Gastrocnemius medialis (tissue), 4 donors: ENCODE measurements at regions not wholly inside any gene's neighbourhood (a gene's known extent, or its start where the extent isn't known, plus 50 kb on each side); places are given as distances from the start of the nearest gene placed in this dataset.
"Not testable (repeated sequence)": the region's sequence is repeated elsewhere in the genome, so short reads cannot be mapped to it uniquely, and the experiment has no call there.

Source experiments
- ATAC-seq, 2 donors: fragments of 150-250 bp; one replicate each; pipeline ENCODE4 v1.9.1; 2016
- DNase-seq, 2 donors: peaks; one replicate each; pipeline ENCODE4 v3.0.0-alpha.2; 2019
- H3K27ac ChIP-seq, 4 donors: fragments of 200-600 bp; sonication (generic); 1 replicate in 1 of 4; 2 replicates in 3 of 4; pipeline ENCODE4 v1.5.1; 2016 to 2018; ENCODE audit warnings: mild to moderate bottlenecking in 2 of 4, moderate library complexity in 1 of 4
- H3K27me3 ChIP-seq, 3 donors: fragments of 200-600 bp; sonication (generic) in 2 of 3; 1 replicate in 1 of 3; 2 replicates in 2 of 3; pipeline versions ENCODE4 v1.5.1 to v1.6.0; 2016 to 2019; ENCODE audit warnings: mild to moderate bottlenecking in 1 of 3, moderate library complexity in 1 of 3
- H3K36me3 ChIP-seq, 2 donors: fragments of 200-600 bp; sonication (generic) in 1 of 2; one replicate each; pipeline ENCODE4 v1.5.1; 2017 to 2018
- H3K4me1 ChIP-seq, 2 donors: fragments of 200-600 bp; sonication (generic) in 1 of 2; one replicate each; pipeline ENCODE4 v1.5.1; 2016 to 2017; ENCODE audit warnings: mild to moderate bottlenecking in 2 of 2
- H3K4me3 ChIP-seq, 4 donors: fragments of 200-600 bp; sonication (generic) in 3 of 4; 1 replicate in 1 of 4; 2 replicates in 3 of 4; pipeline ENCODE4 v1.5.1; 2016 to 2019; ENCODE audit warnings: mild to moderate bottlenecking in 2 of 4
- H3K9me3 ChIP-seq, 3 donors: fragments of 200-600 bp; sonication (generic) in 2 of 3; 1 replicate in 1 of 3; 2 replicates in 2 of 3; pipeline ENCODE4 v1.5.1; 2016 to 2019
- POLR2A ChIP-seq, 2 donors: fragments of 450-650 bp; IDR thresholded peaks; one replicate each; pipeline ENCODE4 v1.6.1; 2017; ENCODE audit warnings: antibody characterized with exemption in 2 of 2, mild to moderate bottlenecking in 2 of 2, moderate library complexity in 2 of 2
- in situ Hi-C, 4 donors: fragments of 200-750 bp; cut with MboI; loops; one replicate each; pipeline versions ENCODE4 v1.15.0 to v1.8.0; 2017; ENCODE audit warnings: low sequenced_read_pairs in 4 of 4
- intact Hi-C: fragments of 100-400 bp; cut with DNase I; formaldehyde crosslinking; loops from one replicate; pipeline ENCODE4 v1.15.1; 2023; ENCODE audit warnings: low total_unique reads
- TF ChIP-seq, protein P1 (sequence below), 5 experiments: fragments of 450-650 bp in 3 of 5; fragments of 200-600 bp in 2 of 5; sonication (generic) in 2 of 5; IDR thresholded peaks in 4 of 5; conservative IDR thresholded peaks in 1 of 5; 1 replicate in 4 of 5; 2 replicates in 1 of 5; pipeline ENCODE4 v1.5.1; 2016 to 2019; ENCODE audit warnings: antibody characterized with exemption in 5 of 5, mild to moderate bottlenecking in 3 of 5, moderate library complexity in 3 of 5

DNA sequence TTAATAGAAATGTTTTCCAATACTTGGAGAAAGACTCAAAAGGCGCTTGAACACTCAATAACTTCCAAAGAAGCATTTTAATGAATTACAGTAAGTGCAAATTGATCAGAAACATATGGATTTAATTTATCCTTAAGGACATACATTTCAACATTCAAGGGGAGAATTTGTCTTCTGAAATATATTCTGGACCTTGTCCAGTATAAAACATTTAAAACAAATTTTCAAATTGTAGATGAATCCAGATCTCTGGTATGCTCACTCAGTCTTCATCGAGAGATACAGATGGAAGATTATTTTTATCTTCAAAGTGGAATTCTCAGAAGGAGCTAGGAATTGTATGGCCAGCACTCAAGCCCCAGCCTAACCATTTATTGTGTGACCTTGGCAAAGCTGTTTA is 310.4 kb downstream of the ZNF674 start:
- no peaks in the 10 kb centered on the region for H3K4me1 ChIP-seq
- no peaks in the 10 kb centered on the region for H3K27me3 ChIP-seq
- no peak overlapping the region for H3K27ac ChIP-seq
- no peak for TF ChIP-seq POLR2A (IDR thresholded peaks at IDR 0.05)
- TF ChIP-seq, protein P1, sequence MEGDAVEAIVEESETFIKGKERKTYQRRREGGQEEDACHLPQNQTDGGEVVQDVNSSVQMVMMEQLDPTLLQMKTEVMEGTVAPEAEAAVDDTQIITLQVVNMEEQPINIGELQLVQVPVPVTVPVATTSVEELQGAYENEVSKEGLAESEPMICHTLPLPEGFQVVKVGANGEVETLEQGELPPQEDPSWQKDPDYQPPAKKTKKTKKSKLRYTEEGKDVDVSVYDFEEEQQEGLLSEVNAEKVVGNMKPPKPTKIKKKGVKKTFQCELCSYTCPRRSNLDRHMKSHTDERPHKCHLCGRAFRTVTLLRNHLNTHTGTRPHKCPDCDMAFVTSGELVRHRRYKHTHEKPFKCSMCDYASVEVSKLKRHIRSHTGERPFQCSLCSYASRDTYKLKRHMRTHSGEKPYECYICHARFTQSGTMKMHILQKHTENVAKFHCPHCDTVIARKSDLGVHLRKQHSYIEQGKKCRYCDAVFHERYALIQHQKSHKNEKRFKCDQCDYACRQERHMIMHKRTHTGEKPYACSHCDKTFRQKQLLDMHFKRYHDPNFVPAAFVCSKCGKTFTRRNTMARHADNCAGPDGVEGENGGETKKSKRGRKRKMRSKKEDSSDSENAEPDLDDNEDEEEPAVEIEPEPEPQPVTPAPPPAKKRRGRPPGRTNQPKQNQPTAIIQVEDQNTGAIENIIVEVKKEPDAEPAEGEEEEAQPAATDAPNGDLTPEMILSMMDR (IDR thresholded peaks at IDR 0.05 in 4 of 5, conservative IDR thresholded peaks at IDR 0.05 in 1 of 5) = no peak
- in situ Hi-C loops = no loop called here
- no peak overlapping the region for H3K4me3 ChIP-seq
- intact Hi-C loops = no loop called here
- H3K36me3 ChIP-seq = no peaks in the 10 kb centered on the region
- ATAC-seq (no peak), DNase-seq (no peak)
- no peaks in the 10 kb centered on the region for H3K9me3 ChIP-seq

DNA sequence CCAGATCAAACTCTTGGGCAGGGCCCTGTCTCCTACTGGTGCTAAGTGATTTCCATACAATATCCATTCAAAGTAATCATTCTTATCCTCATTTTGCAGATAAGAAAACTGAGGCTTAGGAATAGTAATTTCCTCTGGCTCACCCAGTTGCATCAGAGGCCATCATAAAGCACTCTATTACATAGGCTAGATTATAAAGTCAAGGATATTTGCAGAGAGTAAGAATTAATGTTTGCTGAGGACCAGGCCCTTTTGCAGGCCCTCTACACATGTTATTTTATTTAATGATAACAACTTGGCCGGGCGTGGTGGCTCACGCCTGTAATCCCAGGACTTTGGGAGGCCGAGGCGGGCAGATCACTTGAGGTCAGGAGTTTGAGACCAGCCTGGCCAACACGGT is 316.8 kb downstream of the ZNF674 start:
- H3K9me3 ChIP-seq = no peaks in the 10 kb centered on the region
- TF ChIP-seq, protein P1 (IDR thresholded peaks at IDR 0.05 in 4 of 5, conservative IDR thresholded peaks at IDR 0.05 in 1 of 5) = no peak
- DNase-seq (no peak), ATAC-seq (no peak)
- intact Hi-C loops (no loop called here), in situ Hi-C loops (no loop called here)
- H3K27ac ChIP-seq = no peak overlapping the region
- no peaks in the 10 kb centered on the region for H3K4me1 ChIP-seq
- H3K27me3 ChIP-seq = no peaks in the 10 kb centered on the region
- H3K36me3 ChIP-seq = no peaks in the 10 kb centered on the region
- H3K4me3 ChIP-seq = no peak overlapping the region

DNA sequence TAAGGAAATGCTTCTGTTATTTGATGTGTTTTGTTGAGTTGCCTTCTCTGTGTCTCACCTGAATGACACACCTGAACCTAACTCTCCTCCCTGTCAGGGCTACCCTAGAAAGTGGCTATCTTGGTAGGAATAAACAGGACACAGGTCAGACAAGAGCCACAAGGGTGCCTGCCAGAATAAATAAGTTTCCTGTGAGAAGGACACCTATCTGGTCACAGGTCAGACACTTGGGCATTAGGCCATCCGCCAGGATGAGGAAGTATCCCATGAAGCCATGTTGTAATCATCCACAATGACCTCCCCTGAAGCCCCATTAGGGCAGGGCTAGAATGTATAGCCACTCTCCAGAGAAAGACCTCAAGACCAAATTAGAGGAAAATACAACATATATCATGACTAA is 318.8 kb downstream of the ZNF674 start:
- Histone ChIP-seq H3K9me3 (no peaks in the 10 kb centered on the region), H3K36me3 (no peaks in the 10 kb centered on the region), H3K27me3 (no peaks in the 10 kb centered on the region), H3K27ac (no peak overlapping the region), H3K4me1 (no peaks in the 10 kb centered on the region), H3K4me3 (no peak overlapping the region)
- in situ Hi-C loops (no loop called here), intact Hi-C loops (no loop called here)
- DNase-seq (no peak), ATAC-seq (no peak)
- TF ChIP-seq, protein P1 (IDR thresholded peaks at IDR 0.05 in 4 of 5, conservative IDR thresholded peaks at IDR 0.05 in 1 of 5) = no peak
- TF ChIP-seq POLR2A (IDR thresholded peaks at IDR 0.05) = no peak

DNA sequence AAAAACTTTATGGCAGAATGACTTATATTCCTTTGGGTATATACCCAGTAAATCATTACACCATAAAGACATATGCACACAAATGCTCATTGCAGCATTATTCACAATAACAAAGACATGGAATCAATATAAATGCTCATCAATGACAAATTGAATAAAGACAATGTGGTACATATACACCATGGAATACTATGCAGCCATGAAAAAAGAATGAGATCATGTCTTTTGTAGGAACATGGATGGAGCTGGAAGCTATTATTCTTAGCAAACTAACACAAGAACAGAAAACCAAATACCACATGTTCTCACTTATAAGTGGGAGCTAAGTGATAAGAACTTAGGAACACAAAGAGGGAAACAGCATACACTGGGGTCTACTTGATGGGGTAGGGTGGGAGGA is 321.7 kb downstream of the ZNF674 start:
- in situ Hi-C loops, H3K27me3 ChIP-seq, DNase-seq, H3K9me3 ChIP-seq, intact Hi-C loops, ATAC-seq, H3K27ac ChIP-seq, H3K4me3 ChIP-seq, H3K36me3 ChIP-seq, H3K4me1 ChIP-seq: not testable (repeated sequence)

DNA sequence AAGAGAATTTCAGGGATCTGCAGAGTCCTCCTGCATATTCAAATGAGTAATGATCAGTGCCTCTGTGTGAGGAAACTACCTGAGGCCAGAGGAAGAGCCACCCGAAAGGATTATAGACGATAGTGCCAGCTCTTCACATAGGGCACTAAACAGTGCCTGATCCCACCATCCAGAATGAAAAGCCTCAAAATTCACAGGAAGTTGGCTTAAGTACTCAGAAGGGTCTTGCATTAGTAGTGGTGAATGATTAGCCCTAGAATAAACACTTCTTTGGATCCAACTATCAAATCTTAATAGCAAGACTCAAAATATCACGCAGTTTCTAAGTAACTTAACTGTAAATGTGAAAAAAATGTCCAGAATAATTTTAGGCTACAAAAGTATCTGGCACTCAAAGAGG is 324.4 kb downstream of the ZNF674 start:
- intact Hi-C loops (no loop called here), in situ Hi-C loops (no loop called here)
- H3K27ac ChIP-seq = no peak overlapping the region
- no peak for DNase-seq
- peaks cover 0 to 3% (median 0%) of the 10 kb centered on the region in 3 donors for H3K27me3 ChIP-seq
- H3K36me3 ChIP-seq = no peaks in the 10 kb centered on the region
- TF ChIP-seq, protein P1 (IDR thresholded peaks at IDR 0.05 in 4 of 5, conservative IDR thresholded peaks at IDR 0.05 in 1 of 5) = no peak
- no peak for TF ChIP-seq POLR2A (IDR thresholded peaks at IDR 0.05)
- no peaks in the 10 kb centered on the region for H3K9me3 ChIP-seq
- no peaks in the 10 kb centered on the region for H3K4me1 ChIP-seq
- ATAC-seq = no peak
- no peak overlapping the region for H3K4me3 ChIP-seq
